Activated CD4-positive, alpha-beta T cell treated with anti-CD3 and anti-CD28 coated beads, Interleukin-2, amount 10 ng/mL, durations not matched to agents 24 days and 14 days (primary cell): ENCODE measurements at regions not wholly inside any gene's neighbourhood (a gene's known extent, or its start where the extent isn't known, plus 50 kb on each side); places are given as distances from the start of the nearest gene placed in this dataset.

Source experiments
- DNase-seq: peaks from one replicate; pipeline ENCODE4 v3.0.0; 2022
- H3K27ac Mint-ChIP-seq: one replicate; pipeline ENCODE4 v1.8.0; 2022; ENCODE audit warnings: mild to moderate bottlenecking, mixed read lengths
- H3K27me3 Mint-ChIP-seq: one replicate; pipeline ENCODE4 v1.8.0; 2022; ENCODE audit warnings: mixed read lengths
- H3K36me3 Mint-ChIP-seq: one replicate; pipeline ENCODE4 v1.8.0; 2022; ENCODE audit warnings: low read depth, mild to moderate bottlenecking, mixed read lengths
- H3K4me1 Mint-ChIP-seq: one replicate; pipeline ENCODE4 v1.8.0; 2021; ENCODE audit warnings: mixed read lengths
- H3K4me3 Mint-ChIP-seq: one replicate; pipeline ENCODE4 v1.8.0; 2022; ENCODE audit warnings: mild to moderate bottlenecking, moderate library complexity, mixed read lengths
- H3K9me3 Mint-ChIP-seq: one replicate; pipeline ENCODE4 v1.8.0; 2021; ENCODE audit warnings: mixed read lengths
- intact Hi-C: fragments of 100-400 bp; cut with micrococcal nuclease; formaldehyde crosslinking; loops from one replicate; pipeline ENCODE4 v1.15.1; 2023

- H3K4me3 Mint-ChIP-seq = no peak overlapping the region
- no peak overlapping the region for H3K27ac Mint-ChIP-seq
- intact Hi-C loops = no loop called here
- DNase-seq = no peak
- H3K36me3 Mint-ChIP-seq = peaks cover 10% of the 10 kb centered on the region
- H3K4me1 Mint-ChIP-seq = no peaks in the 10 kb centered on the region
- H3K27me3 Mint-ChIP-seq = no peaks in the 10 kb centered on the region
- peaks cover 29% of the 10 kb centered on the region for H3K9me3 Mint-ChIP-seq
Measured at GRCh38 chr4:4592414-4592813, 50.6 kb upstream of the STX18 start.
